ENCODE measurements at regions not wholly inside any gene's neighbourhood (a gene's known extent, or its start where the extent isn't known, plus 50 kb on each side); places are given as distances from the start of the nearest gene placed in this dataset.

GRCh38 chr9:76557674-76558225, 98.8 kb downstream of the GCNT1 start:
- DNase-seq (ENCODE audit: low read depth) = no peak

GRCh38 chr9:76558465-76558864, 99.5 kb downstream of the GCNT1 start:
- no peak for DNase-seq (ENCODE audit: low read depth)

- DNase-seq (ENCODE audit: low read depth) = no peak
Measured at GRCh38 chr9:76559286-76559685, 100.3 kb downstream of the GCNT1 start.

GRCh38 chr9:76560481-76560922, 101.5 kb downstream of the GCNT1 start:
- DNase-seq (ENCODE audit: low read depth) = peak; percentile 55

- DNase-seq (ENCODE audit: low read depth) = no peak
Measured at GRCh38 chr9:76561050-76561713, 102.2 kb downstream of the GCNT1 start.
